Endothelial cell of umbilical vein (primary cell): ENCODE measurements at regions not wholly inside any gene's neighbourhood (a gene's known extent, or its start where the extent isn't known, plus 50 kb on each side); places are given as distances from the start of the nearest gene placed in this dataset.

Experiments
- BruUV-seq: library from RNA; stranded (reverse); fragments of 400-500 nt; replicated peaks from 2 replicates; lab custom pipeline; 2021; lab: Mats Ljungman, UMichigan
- CTCF ChIA-PET: fragments of 300-600, 350-600 bp; sonication (Branson Sonifier 250); formaldehyde crosslinking; loops from one replicate; lab custom pipeline; 2021; ENCODE audit warnings: antibody characterized with exemption, inconsistent platforms; lab: Charles Lee
- POLR2A ChIA-PET: fragments of 300-600, 350-600 bp; sonication (Branson Sonifier 250); formaldehyde crosslinking; loops from one replicate; lab custom pipeline; 2021; ENCODE audit warnings: antibody characterized with exemption, inconsistent platforms; lab: Charles Lee
- DNase-seq: peaks from one replicate; pipeline ENCODE4 v3.0.0-alpha.2; 2011; ENCODE audit warnings: low read depth, low spot score
- FAIRE-seq: peaks from 2 replicates; lab custom pipeline; 2011; peaks lifted over from hg19 to GRCh38; lab: Jason Lieb, UNC
- H2AFZ ChIP-seq: 2 replicates; pipeline ENCODE4 v1.6.0; 2012; ENCODE audit warnings: low read depth, low read length, control low read depth, inconsistent platforms
- H3K27ac ChIP-seq: 2 replicates; pipeline ENCODE4 v1.5.1; 2011; ENCODE audit warnings: low read depth, mild to moderate bottlenecking, control low read depth, low read length, moderate library complexity; ENCODE audit not compliant: insufficient read depth
- H3K27me3 ChIP-seq, 2 experiments: 2 replicates each; pipeline versions ENCODE4 v1.6.0 to v1.6.1; 2011; ENCODE audit warnings: low read length in 2 of 2, mixed read lengths in 1 of 2; ENCODE audit not compliant: control insufficient read depth in 2 of 2, insufficient read depth in 2 of 2
- H3K36me3 ChIP-seq, 2 experiments: 2 replicates in 1 of 2; 3 replicates in 1 of 2; pipeline ENCODE4 v1.5.1; 2011; ENCODE audit warnings: low read length in 2 of 2, mild to moderate bottlenecking in 1 of 2, moderate library complexity in 1 of 2; ENCODE audit not compliant: control insufficient read depth in 2 of 2, insufficient read depth in 2 of 2; ENCODE audit errors: extremely low read depth in 1 of 2
- H3K4me1 ChIP-seq: 3 replicates; pipeline ENCODE4 v1.5.1; 2011; ENCODE audit warnings: mild to moderate bottlenecking, low read length; ENCODE audit not compliant: control insufficient read depth, insufficient read depth; ENCODE audit errors: extremely low read depth
- H3K4me2 ChIP-seq: 2 replicates; pipeline ENCODE4 v1.6.1; 2011; ENCODE audit warnings: low read length, control low read depth, mixed read lengths; ENCODE audit not compliant: insufficient read depth
- H3K4me3 ChIP-seq, 3 experiments: fragments of 200-600 bp in 1 of 3; sonication (generic), shearing (Covaris generic) in 1 of 3; replicated peaks in 1 of 3; 2 replicates each; pipeline ENCODE4 v1.5.1; 2011 to 2016; ENCODE audit warnings: control low read depth in 3 of 3, low read length in 3 of 3, mild to moderate bottlenecking in 2 of 3, inconsistent platforms in 1 of 3, low read depth in 1 of 3, moderate library complexity in 1 of 3; ENCODE audit not compliant: insufficient read depth in 1 of 3
- H3K79me2 ChIP-seq: 2 replicates; pipeline ENCODE4 v1.6.0; 2012; ENCODE audit warnings: low read length, inconsistent platforms; ENCODE audit not compliant: control insufficient read depth, insufficient read depth
- H3K9ac ChIP-seq: replicated peaks from 2 replicates; pipeline ENCODE3; 2011; ENCODE audit warnings: low read length, control low read depth; ENCODE audit not compliant: insufficient read depth; ENCODE audit errors: extremely low read depth
- H3K9me1 ChIP-seq: replicated peaks from 3 replicates; pipeline ENCODE4 v1.6.0; 2011; ENCODE audit warnings: mild to moderate bottlenecking, low read length; ENCODE audit not compliant: control insufficient read depth, insufficient read depth; ENCODE audit errors: extremely low read depth
- H3K9me3 ChIP-seq: replicated peaks from 2 replicates; pipeline ENCODE4 v1.5.1; 2012; ENCODE audit warnings: low read length, inconsistent platforms; ENCODE audit not compliant: control insufficient read depth, insufficient read depth
- H4K20me1 ChIP-seq: replicated peaks from 2 replicates; pipeline ENCODE3; 2011; ENCODE audit warnings: mild to moderate bottlenecking, low read length; ENCODE audit not compliant: control insufficient read depth, insufficient read depth; ENCODE audit errors: extremely low read depth
- EZH2 ChIP-seq: IDR thresholded peaks from 2 replicates; pipeline ENCODE4 v1.6.1; 2012; ENCODE audit warnings: borderline replicate concordance, low read depth, mild to moderate bottlenecking, moderate library complexity, low read length, inconsistent platforms; ENCODE audit not compliant: severe bottlenecking
- FOS ChIP-seq: IDR thresholded peaks from 2 replicates; pipeline ENCODE4 v1.6.1; 2011; ENCODE audit warnings: mild to moderate bottlenecking, low read length, moderate library complexity, borderline replicate concordance; ENCODE audit not compliant: insufficient read depth
- GATA2 ChIP-seq: IDR thresholded peaks from 2 replicates; pipeline ENCODE4 v1.7.0; 2011; ENCODE audit warnings: low read depth, mild to moderate bottlenecking, moderate library complexity, mixed read lengths, low read length; ENCODE audit not compliant: insufficient read length, insufficient read depth
- JUN ChIP-seq: IDR thresholded peaks from 2 replicates; pipeline ENCODE4 v1.6.1; 2011; ENCODE audit warnings: borderline replicate concordance, low read depth; ENCODE audit not compliant: insufficient read length, insufficient read depth
- MYC ChIP-seq: IDR thresholded peaks from one replicate; pipeline ENCODE4 v1.6.1; 2011; ENCODE audit warnings: mild to moderate bottlenecking, low read depth, low read length
- POLR2A ChIP-seq: IDR thresholded peaks from 2 replicates; pipeline ENCODE4 v1.6.1; 2012; ENCODE audit warnings: low read depth, mild to moderate bottlenecking, control low read depth, low read length
- POLR2AphosphoS5 ChIP-seq: IDR thresholded peaks from 2 replicates; pipeline ENCODE4 v1.6.1; 2012; ENCODE audit warnings: low read depth, mild to moderate bottlenecking, control low read depth, low read length, moderate library complexity; ENCODE audit not compliant: insufficient read depth
- dilution Hi-C: fragments of 300-500 bp; cut with MboI; formaldehyde crosslinking; loops from one replicate; pipeline ENCODE4 v1.15.0; 2019; ENCODE audit warnings: low sequenced_read_pairs; ENCODE audit not compliant: extremely low pct_ligation_motif_present
- intact Hi-C: fragments of 100-400 bp; cut with micrococcal nuclease; formaldehyde crosslinking; loops from one replicate; pipeline ENCODE4 v1.10.0; 2022
- TF ChIP-seq, protein P1 (sequence below): IDR thresholded peaks from 2 replicates; pipeline ENCODE4 v1.6.1; 2011; ENCODE audit not compliant: insufficient read depth, insufficient read length
- TF ChIP-seq, protein P2 (sequence below), 2 donors: IDR thresholded peaks; 1 replicate in 1 of 2; 2 replicates in 1 of 2; pipeline ENCODE4 v1.5.1; 2011; ENCODE audit warnings: low read length in 2 of 2, mild to moderate bottlenecking in 2 of 2, moderate library complexity in 2 of 2, control low read depth in 1 of 2, inconsistent platforms in 1 of 2, low read depth in 1 of 2; ENCODE audit not compliant: insufficient read depth in 1 of 2; ENCODE audit errors: extremely low read depth in 1 of 2

DNA sequence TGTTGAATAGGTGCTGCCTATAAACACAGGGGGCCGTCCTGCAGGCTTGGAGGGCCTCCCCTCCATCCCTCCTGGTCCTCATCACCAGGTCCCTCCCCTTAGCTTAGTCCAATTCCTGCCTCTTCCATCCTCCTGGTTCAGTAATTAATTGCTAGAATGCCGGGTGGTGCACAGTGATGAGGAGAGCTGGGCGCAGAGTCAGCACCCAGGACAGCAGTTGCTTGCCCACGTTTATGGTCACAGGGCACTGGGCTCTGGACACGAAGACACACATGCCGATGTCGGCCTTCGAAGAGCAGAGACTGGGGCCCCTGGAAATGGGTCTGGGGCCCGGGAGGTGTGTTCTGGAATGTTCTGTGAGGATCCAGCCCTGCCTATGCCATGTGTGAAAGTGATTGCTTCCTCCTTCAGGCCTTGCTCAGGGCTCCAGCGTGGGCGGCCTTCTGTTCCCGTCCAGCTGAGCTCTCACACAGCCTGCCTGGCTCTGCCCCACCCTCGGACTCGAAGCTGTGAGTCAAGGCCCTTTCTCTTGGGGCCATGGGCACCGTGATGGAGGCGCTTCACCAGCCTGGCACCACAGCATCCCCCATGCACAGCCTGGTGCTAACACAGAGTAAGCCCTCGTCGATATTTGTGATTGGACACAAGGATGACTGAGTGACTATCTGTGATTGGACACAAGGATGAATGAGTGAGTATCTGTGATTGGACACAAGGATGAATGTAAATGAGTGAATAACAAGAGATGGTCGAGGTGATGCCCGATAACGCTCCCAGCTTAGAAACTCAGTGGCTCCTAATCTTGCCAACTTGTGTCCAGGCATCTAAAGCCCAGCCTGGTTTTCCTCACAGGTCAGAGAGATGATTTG is 884.7 kb downstream of the BRD1 start:
- no peak overlapping the region for H3K9ac ChIP-seq
- H3K9me3 ChIP-seq = peaks cover 13% of the 10 kb centered on the region
- H3K4me1 ChIP-seq = no peaks in the 10 kb centered on the region
- H3K9me1 ChIP-seq = no peaks in the 10 kb centered on the region
- ChIA-PET POLR2A (no interaction called here), CTCF (no interaction called here)
- no peaks in the 10 kb centered on the region for H4K20me1 ChIP-seq
- H3K79me2 ChIP-seq = no peaks in the 10 kb centered on the region
- no peak overlapping the region for H3K4me2 ChIP-seq
- no peak for FAIRE-seq
- dilution Hi-C loops = no loop called here
- DNase-seq = no peak
- intact Hi-C loops = no loop called here
- no peak overlapping the region for H3K4me3 ChIP-seq
- H3K27ac ChIP-seq = no peak overlapping the region
- no peak for TF ChIP-seq FOS
- H2AFZ ChIP-seq = no peak overlapping the region
- H3K36me3 ChIP-seq = no peaks in the 10 kb centered on the region
- H3K27me3 ChIP-seq = no peaks in the 10 kb centered on the region
- no TSS peak for BruUV-seq

DNA sequence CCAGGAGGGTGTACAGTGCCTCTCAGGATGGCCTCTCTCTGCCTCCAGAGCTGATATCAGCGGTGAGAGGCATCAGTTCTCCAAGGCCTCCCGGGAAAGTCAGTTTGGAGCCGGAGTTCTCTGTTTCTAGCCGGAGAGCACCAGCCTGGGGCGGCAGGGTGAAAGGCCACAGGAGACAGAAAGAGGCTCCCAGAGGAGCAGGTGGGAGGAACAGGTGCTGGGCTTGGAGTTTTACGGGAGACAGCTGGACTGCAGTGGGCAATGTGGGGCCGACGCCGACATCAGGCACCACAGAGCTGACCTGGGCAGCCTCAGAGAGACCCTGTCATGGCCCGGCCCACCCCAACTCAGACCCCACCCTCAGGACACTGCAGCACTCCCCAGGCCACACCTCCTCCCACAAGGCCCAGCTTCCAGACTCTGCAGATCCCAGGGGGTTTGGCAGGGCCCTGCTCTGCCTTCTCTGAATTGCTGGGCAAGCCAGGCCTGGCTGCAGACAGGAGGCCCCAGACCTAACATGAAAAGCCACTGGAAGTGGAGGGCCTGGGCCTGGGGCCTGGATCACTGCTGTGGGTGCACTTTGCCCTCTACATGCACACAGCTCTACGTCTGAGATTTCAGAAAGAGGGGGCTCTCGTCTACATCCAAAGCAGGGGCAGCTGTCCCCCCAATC is 885.6 kb downstream of the BRD1 start:
- Histone ChIP-seq H3K9me3 (peaks cover 13% of the 10 kb centered on the region), H2AFZ (no peak overlapping the region), H3K4me3 (no peak overlapping the region), H3K27ac (no peak overlapping the region), H3K79me2 (no peaks in the 10 kb centered on the region), H3K4me2 (no peak overlapping the region), H3K27me3 (no peaks in the 10 kb centered on the region), H3K36me3 (no peaks in the 10 kb centered on the region), H3K9me1 (no peaks in the 10 kb centered on the region), H3K9ac (no peak overlapping the region), H3K4me1 (no peaks in the 10 kb centered on the region), H4K20me1 (no peaks in the 10 kb centered on the region)
- DNase-seq = no peak
- FAIRE-seq = no peak
- ChIA-PET CTCF (no interaction called here), POLR2A (no interaction called here)
- intact Hi-C loops = no loop called here
- no peak for TF ChIP-seq FOS
- TF ChIP-seq, protein P1, sequence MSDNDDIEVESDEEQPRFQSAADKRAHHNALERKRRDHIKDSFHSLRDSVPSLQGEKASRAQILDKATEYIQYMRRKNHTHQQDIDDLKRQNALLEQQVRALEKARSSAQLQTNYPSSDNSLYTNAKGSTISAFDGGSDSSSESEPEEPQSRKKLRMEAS = no peak
- no peak for TF ChIP-seq POLR2A
- TF ChIP-seq EZH2 = no peak
- TF ChIP-seq, protein P2, sequence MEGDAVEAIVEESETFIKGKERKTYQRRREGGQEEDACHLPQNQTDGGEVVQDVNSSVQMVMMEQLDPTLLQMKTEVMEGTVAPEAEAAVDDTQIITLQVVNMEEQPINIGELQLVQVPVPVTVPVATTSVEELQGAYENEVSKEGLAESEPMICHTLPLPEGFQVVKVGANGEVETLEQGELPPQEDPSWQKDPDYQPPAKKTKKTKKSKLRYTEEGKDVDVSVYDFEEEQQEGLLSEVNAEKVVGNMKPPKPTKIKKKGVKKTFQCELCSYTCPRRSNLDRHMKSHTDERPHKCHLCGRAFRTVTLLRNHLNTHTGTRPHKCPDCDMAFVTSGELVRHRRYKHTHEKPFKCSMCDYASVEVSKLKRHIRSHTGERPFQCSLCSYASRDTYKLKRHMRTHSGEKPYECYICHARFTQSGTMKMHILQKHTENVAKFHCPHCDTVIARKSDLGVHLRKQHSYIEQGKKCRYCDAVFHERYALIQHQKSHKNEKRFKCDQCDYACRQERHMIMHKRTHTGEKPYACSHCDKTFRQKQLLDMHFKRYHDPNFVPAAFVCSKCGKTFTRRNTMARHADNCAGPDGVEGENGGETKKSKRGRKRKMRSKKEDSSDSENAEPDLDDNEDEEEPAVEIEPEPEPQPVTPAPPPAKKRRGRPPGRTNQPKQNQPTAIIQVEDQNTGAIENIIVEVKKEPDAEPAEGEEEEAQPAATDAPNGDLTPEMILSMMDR (IDR thresholded peaks at IDR 0.05; ENCODE audit: extremely low read depth in 1 of 2, insufficient read depth in 1 of 2, low read depth in 1 of 2, low read length in 2 of 2) = no peak
- TF ChIP-seq GATA2 = no peak
- TF ChIP-seq JUN = no peak
- TF ChIP-seq POLR2AphosphoS5 = no peak
- no peak for TF ChIP-seq MYC
- BruUV-seq = no TSS peak
- dilution Hi-C loops = no loop called here
